ENCODE measurements at regions not wholly inside any gene's neighbourhood (a gene's known extent, or its start where the extent isn't known, plus 50 kb on each side); places are given as distances from the start of the nearest gene placed in this dataset.

GRCh38 chr11:110832539-110832938 lies 120.3 kb upstream of the ARHGAP20 start:
- H3K27me3 Mint-ChIP-seq (ENCODE audit: low read depth): no peaks in the 10 kb centered on the region
- Histone ChIP-seq H3K14ac (ENCODE audit: insufficient read depth, low read length) (no peak overlapping the region), H3K4ac (ENCODE audit: low read depth, low read length) (no peak overlapping the region), H3K4me2 (ENCODE audit: insufficient read depth, insufficient read length, low read length) (no peak overlapping the region), H2BK12ac (ENCODE audit: insufficient read length, low read depth, low read length) (no peak overlapping the region), H3K4me1 (ENCODE audit: insufficient read depth, low read length) (no peaks in the 10 kb centered on the region), H4K5ac (ENCODE audit: insufficient read length, low read depth, low read length) (no peak overlapping the region), H2AK5ac (ENCODE audit: insufficient read length, low read length) (no peak overlapping the region), H3K23ac (ENCODE audit: insufficient read length, low read depth, low read length) (no peak overlapping the region), H2AFZ (ENCODE audit: low read length) (no peak overlapping the region), H3K9me3 (ENCODE audit: control insufficient read depth, low read depth, low read length) (no peaks in the 10 kb centered on the region), H3K23me2 (ENCODE audit: insufficient read length, low read depth, low read length, poor library complexity, severe bottlenecking) (no peaks in the 10 kb centered on the region), H2BK5ac (ENCODE audit: insufficient read length, low read length) (no peak overlapping the region), H3K9ac (ENCODE audit: extremely low read depth, insufficient read length, low read length) (no peak overlapping the region), H3K56ac (ENCODE audit: insufficient read length, low read depth, low read length) (no peak overlapping the region), H3K79me1 (ENCODE audit: insufficient read depth, low read depth, low read length, poor library complexity, severe bottlenecking) (no peaks in the 10 kb centered on the region), H2BK20ac (ENCODE audit: low read depth, low read length, poor library complexity, severe bottlenecking) (no peak overlapping the region), H3T11ph (ENCODE audit: low read length) (no peak overlapping the region), H2BK120ac (ENCODE audit: low read depth, low read length, poor library complexity, severe bottlenecking) (no peak overlapping the region), H3K18ac (ENCODE audit: insufficient read length, low read depth, low read length) (no peak overlapping the region), H4K8ac (replicated peaks; ENCODE audit: insufficient read length, low read depth, low read length) (no peak overlapping the region), H4K91ac (ENCODE audit: insufficient read length, low read depth, low read length) (no peak overlapping the region), H3K27ac (ENCODE audit: insufficient read length, low read depth, low read length) (no peak overlapping the region), H2BK15ac (ENCODE audit: low read depth, low read length) (no peak overlapping the region), H3K27me3 (ENCODE audit: insufficient read depth, low read length) (no peaks in the 10 kb centered on the region), H3K79me2 (ENCODE audit: insufficient read depth, low read length) (no peaks in the 10 kb centered on the region), H4K20me1 (ENCODE audit: control insufficient read depth, insufficient read depth, insufficient read length) (no peaks in the 10 kb centered on the region)
- H3K4me1 Mint-ChIP-seq: peaks cover 10 to 17% of the 10 kb centered on the region in 2 experiments
- H3K36me3 Mint-ChIP-seq (ENCODE audit: insufficient read depth in 1 of 3, low read depth in 3 of 3): no peaks in the 10 kb centered on the region
- DNase-seq: no peak
- H3K9me3 Mint-ChIP-seq: no peaks in the 10 kb centered on the region
- H3K27ac Mint-ChIP-seq: no peak overlapping the region; a peak in 1 of 7 replicates
- no CpG with 5 or more reads among the region's 2 CpGs for WGBS (ENCODE audit: extremely low coverage, insufficient read length, low lambda C conversion rate)
- no peak for TF ChIP-seq CTCF (conservative IDR thresholded peaks at IDR 0.05)
- H3K4me3 Mint-ChIP-seq: no peak overlapping the region
